ENCODE measurements at regions not wholly inside any gene's neighbourhood (a gene's known extent, or its start where the extent isn't known, plus 50 kb on each side); places are given as distances from the start of the nearest gene placed in this dataset.

GRCh38 chr3:28982906-28983305 lies 298.0 kb upstream of the RBMS3 start:
- Histone ChIP-seq H3K27me3 (no peaks in the 10 kb centered on the region), H3K27ac (no peak overlapping the region), H3K4me3 (no peak overlapping the region), H3K4me1 (no peaks in the 10 kb centered on the region), H3K36me3 (no peaks in the 10 kb centered on the region), H3K9me3 (no peaks in the 10 kb centered on the region)
- TF ChIP-seq POLR2A (IDR thresholded peaks at IDR 0.05), result no peak
- TF ChIP-seq EP300 (IDR thresholded peaks at IDR 0.05; ENCODE audit: low read depth), result no peak
- TF ChIP-seq CTCF (IDR thresholded peaks at IDR 0.05), result no peak
- TF ChIP-seq POLR2AphosphoS5 (IDR thresholded peaks at IDR 0.05), result no peak
- 87 to 95% methylated on average over 2 of the region's 2 CpGs for WGBS, 2 donors (ENCODE audit: low coverage in 1 of 2)
- no peak for DNase-seq
- intact Hi-C loops (cut with DNase I; ENCODE audit: low total_unique reads), result no loop called here
- in situ Hi-C loops (cut with MboI; ENCODE audit: low pct_ligation_motif_present in 1 of 4, low pct_unique_long_range_greater_than_20kb in 1 of 4, low sequenced_read_pairs in 3 of 4), result no loop called here

GRCh38 chr3:28986922-28987321 lies 293.9 kb upstream of the RBMS3 start:
- TF ChIP-seq CTCF (IDR thresholded peaks at IDR 0.05) (no peak), POLR2A (IDR thresholded peaks at IDR 0.05) (no peak)
- H3K9me3 ChIP-seq, result no peaks in the 10 kb centered on the region
- H3K27ac ChIP-seq, result no peak overlapping the region
- H3K4me1 ChIP-seq, result no peaks in the 10 kb centered on the region
- no peak overlapping the region for H3K4me3 ChIP-seq
- DNase-seq, result no peak
- H3K36me3 ChIP-seq, result no peaks in the 10 kb centered on the region
- in situ Hi-C loops (cut with MboI; ENCODE audit: low pct_ligation_motif_present in 1 of 4, low pct_unique_long_range_greater_than_20kb in 1 of 4, low sequenced_read_pairs in 3 of 4), result no loop called here
- intact Hi-C loops (cut with DNase I; ENCODE audit: low total_unique reads), result no loop called here
- no peaks in the 10 kb centered on the region for H3K27me3 ChIP-seq

DNA sequence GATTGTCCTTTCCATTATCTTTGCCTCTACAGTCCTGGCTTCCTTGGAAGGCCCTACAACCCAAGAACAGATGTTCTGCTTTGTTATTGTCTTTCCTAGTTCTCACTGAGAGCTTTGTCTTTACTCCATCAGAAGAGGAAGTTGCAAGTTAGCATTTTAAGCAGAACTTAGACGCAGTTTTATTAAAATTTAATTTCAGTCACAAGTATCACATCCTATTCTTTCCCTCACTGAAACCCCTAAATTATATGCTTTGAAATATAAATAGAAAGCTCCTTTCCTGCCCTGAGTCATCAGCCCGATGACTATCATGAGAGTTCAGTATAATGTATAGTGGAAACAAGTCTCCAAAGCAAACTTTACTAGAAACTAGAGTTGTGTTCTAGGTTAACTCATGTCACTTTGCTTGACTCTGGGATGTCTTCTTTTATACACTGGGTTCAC lies 291.2 kb upstream of the RBMS3 start:
- Histone ChIP-seq H3K4me1 (no peaks in the 10 kb centered on the region), H3K27ac (no peak overlapping the region), H3K9me3 (no peaks in the 10 kb centered on the region), H3K4me3 (no peak overlapping the region), H3K27me3 (no peaks in the 10 kb centered on the region), H3K36me3 (no peaks in the 10 kb centered on the region)
- TF ChIP-seq EP300 (IDR thresholded peaks at IDR 0.05; ENCODE audit: low read depth) (no peak), POLR2A (IDR thresholded peaks at IDR 0.05) (no peak), CTCF (IDR thresholded peaks at IDR 0.05) (no peak), POLR2AphosphoS5 (IDR thresholded peaks at IDR 0.05) (no peak)
- 43 to 64% methylated on average over 2 of the region's 2 CpGs for WGBS, 2 donors (ENCODE audit: low coverage in 1 of 2)
- no peak for DNase-seq
- intact Hi-C loops (cut with DNase I; ENCODE audit: low total_unique reads) (no loop called here), in situ Hi-C loops (cut with MboI; ENCODE audit: low pct_ligation_motif_present in 1 of 4, low pct_unique_long_range_greater_than_20kb in 1 of 4, low sequenced_read_pairs in 3 of 4) (no loop called here)

GRCh38 chr3:28994161-28994905 lies 286.5 kb upstream of the RBMS3 start:
- H3K4me3 ChIP-seq, result no peak overlapping the region
- no peaks in the 10 kb centered on the region for H3K4me1 ChIP-seq
- intact Hi-C loops (cut with DNase I; ENCODE audit: low total_unique reads) (no loop called here), in situ Hi-C loops (cut with MboI; ENCODE audit: low pct_ligation_motif_present in 1 of 4, low pct_unique_long_range_greater_than_20kb in 1 of 4, low sequenced_read_pairs in 3 of 4) (no loop called here)
- TF ChIP-seq CTCF (IDR thresholded peaks at IDR 0.05), result no peak
- TF ChIP-seq EP300 (IDR thresholded peaks at IDR 0.05; ENCODE audit: low read depth), result no peak
- no peak for TF ChIP-seq POLR2A (IDR thresholded peaks at IDR 0.05)
- TF ChIP-seq POLR2AphosphoS5 (IDR thresholded peaks at IDR 0.05), result no peak
- H3K36me3 ChIP-seq, result no peaks in the 10 kb centered on the region
- H3K27me3 ChIP-seq, result no peaks in the 10 kb centered on the region
- no peak for DNase-seq
- H3K27ac ChIP-seq, result no peak overlapping the region
- 65 to 80% methylated on average over 4 to 6 of the region's 6 CpGs for WGBS, 2 donors (ENCODE audit: low coverage in 1 of 2)
- H3K9me3 ChIP-seq, result peaks cover 0 to 8% of the 10 kb centered on the region in 2 donors

Measured in transverse colon (tissue), 4 donors.